Body of pancreas (tissue), 4 donors: ENCODE measurements at regions not wholly inside any gene's neighbourhood (a gene's known extent, or its start where the extent isn't known, plus 50 kb on each side); places are given as distances from the start of the nearest gene placed in this dataset.

Experiments
- POLR2A ChIP-seq, 3 donors: fragments of 450-650 bp; IDR thresholded peaks; one replicate each; pipeline ENCODE4 v1.6.1; 2016; ENCODE audit warnings: antibody characterized with exemption in 3 of 3, mild to moderate bottlenecking in 2 of 3
- TF ChIP-seq, protein P1 (sequence below), 7 experiments: fragments of 450-650 bp in 4 of 7; fragments of 200-600 bp in 3 of 7; sonication (generic) in 3 of 7; IDR thresholded peaks; one replicate each; pipeline ENCODE4 v1.5.1; 2016 to 2019; ENCODE audit warnings: antibody characterized with exemption in 7 of 7

DNA sequence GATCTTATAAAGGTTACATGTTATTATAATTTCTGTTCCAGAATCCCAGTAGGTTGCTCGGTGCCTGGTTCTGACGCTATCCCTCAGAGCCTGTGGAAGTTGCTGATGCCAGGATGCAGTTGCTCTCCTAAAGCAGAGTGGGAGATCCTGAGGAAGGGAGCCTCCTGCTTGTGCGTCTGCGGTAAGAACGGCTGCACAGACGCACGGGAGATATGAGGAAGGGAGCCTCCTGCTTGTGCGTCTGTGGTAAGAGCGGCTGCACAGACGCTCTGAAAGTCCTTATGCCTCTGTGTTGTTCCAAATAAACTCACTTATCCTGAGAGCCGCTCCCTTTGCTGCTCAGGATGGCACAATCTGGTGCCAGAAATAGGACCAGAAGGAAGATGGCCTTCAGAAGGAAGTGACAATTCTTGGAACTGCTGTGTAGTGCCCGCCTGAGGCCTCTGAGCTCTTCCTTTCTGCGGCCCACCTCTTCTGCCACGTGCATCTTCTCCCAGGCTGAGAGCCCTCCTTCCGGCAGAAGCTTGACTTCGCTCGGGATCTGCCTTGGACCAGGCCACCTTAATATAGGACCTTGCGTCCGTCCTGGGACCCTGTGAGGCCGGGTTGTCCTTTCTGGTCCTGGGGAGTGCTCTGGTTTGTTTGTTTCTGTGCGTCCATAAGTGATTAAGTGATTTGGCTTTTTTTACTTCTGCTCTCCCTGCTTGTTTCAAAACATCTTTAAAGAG, 89.5 kb downstream of the RTP5 start:
- TF ChIP-seq, protein P1, sequence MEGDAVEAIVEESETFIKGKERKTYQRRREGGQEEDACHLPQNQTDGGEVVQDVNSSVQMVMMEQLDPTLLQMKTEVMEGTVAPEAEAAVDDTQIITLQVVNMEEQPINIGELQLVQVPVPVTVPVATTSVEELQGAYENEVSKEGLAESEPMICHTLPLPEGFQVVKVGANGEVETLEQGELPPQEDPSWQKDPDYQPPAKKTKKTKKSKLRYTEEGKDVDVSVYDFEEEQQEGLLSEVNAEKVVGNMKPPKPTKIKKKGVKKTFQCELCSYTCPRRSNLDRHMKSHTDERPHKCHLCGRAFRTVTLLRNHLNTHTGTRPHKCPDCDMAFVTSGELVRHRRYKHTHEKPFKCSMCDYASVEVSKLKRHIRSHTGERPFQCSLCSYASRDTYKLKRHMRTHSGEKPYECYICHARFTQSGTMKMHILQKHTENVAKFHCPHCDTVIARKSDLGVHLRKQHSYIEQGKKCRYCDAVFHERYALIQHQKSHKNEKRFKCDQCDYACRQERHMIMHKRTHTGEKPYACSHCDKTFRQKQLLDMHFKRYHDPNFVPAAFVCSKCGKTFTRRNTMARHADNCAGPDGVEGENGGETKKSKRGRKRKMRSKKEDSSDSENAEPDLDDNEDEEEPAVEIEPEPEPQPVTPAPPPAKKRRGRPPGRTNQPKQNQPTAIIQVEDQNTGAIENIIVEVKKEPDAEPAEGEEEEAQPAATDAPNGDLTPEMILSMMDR (IDR thresholded peaks at IDR 0.05) = no peak
- TF ChIP-seq POLR2A (IDR thresholded peaks at IDR 0.05) = no peak
